SK-N-MC (cell line): ENCODE measurements at regions not wholly inside any gene's neighbourhood (a gene's known extent, or its start where the extent isn't known, plus 50 kb on each side); places are given as distances from the start of the nearest gene placed in this dataset.

Source experiments
- EZH2 ChIP-seq: fragments of 200-600 bp; sonication (generic); IDR thresholded peaks from one replicate; pipeline ENCODE4 v1.6.1; 2017; ENCODE audit warnings: antibody characterized with exemption
- FOXP2 ChIP-seq: optimal IDR thresholded peaks from 2 replicates; pipeline ENCODE3; 2011; ENCODE audit warnings: mild to moderate bottlenecking, moderate library complexity; ENCODE audit not compliant: insufficient read depth; ENCODE audit errors: extremely low read length, control extremely low read depth
- POLR2AphosphoS5 ChIP-seq: IDR thresholded peaks from 2 replicates; pipeline ENCODE4 v1.6.1; 2012; ENCODE audit warnings: mild to moderate bottlenecking, low read depth, low read length, borderline replicate concordance

DNA sequence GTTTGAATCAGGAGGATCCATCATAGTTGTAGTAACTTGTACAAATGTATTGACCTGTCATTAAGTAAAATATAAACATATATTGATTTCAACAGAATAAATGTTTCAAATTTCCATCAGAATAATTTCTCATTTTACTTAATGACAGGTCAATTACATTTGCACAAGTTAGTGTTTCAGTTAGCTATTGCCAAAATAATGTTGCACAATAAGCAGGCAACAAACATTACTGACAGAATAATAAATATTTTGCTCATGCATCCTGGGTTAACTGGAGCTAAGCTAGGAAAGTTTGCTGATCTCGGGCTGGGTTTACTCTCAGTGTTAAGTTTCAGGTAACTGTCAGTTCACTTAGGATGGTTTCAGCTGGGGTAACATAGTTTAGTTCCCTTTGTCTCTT is 822.4 kb downstream of the KCNT2 start:
- TF ChIP-seq POLR2AphosphoS5: no peak
- TF ChIP-seq EZH2: no peak
- TF ChIP-seq FOXP2: no peak
